Fibroblast of lung (primary cell): ENCODE measurements at regions not wholly inside any gene's neighbourhood (a gene's known extent, or its start where the extent isn't known, plus 50 kb on each side); places are given as distances from the start of the nearest gene placed in this dataset.

Experiments used
- EZH2 ChIP-seq: IDR thresholded peaks from 2 replicates; pipeline ENCODE4 v1.5.1; 2012; ENCODE audit warnings: low read length, control low read depth, mild to moderate bottlenecking; ENCODE audit errors: missing control alignments
- TF ChIP-seq, protein P1 (sequence below), 2 donors: IDR thresholded peaks in 1 of 2; conservative IDR thresholded peaks in 1 of 2; 1 replicate in 1 of 2; 2 replicates in 1 of 2; pipeline ENCODE4 v1.5.1; 2011 to 2012; ENCODE audit warnings: low read length in 2 of 2, control low read depth in 1 of 2, inconsistent platforms in 1 of 2, low read depth in 1 of 2, mild to moderate bottlenecking in 1 of 2

DNA sequence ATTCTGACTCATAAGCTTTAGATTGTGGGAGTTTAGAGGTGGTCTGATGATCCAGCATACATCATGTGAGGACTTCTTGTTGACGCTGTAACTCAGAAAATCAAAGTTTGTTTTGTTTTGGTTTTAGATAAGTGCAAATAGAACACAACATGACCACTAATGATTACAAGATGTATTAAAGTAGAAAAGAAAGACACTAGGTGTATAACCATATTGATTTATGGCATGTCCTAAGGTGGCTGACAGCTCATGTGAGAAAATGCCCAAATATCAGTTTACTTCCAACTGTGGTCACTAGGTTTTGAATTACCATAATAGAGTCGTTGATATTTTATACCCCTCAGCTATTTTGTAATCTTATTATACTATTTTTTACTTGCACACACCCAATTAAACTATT, 1131.4 kb upstream of the PHF14 start:
- TF ChIP-seq EZH2 = no peak
- TF ChIP-seq, protein P1, sequence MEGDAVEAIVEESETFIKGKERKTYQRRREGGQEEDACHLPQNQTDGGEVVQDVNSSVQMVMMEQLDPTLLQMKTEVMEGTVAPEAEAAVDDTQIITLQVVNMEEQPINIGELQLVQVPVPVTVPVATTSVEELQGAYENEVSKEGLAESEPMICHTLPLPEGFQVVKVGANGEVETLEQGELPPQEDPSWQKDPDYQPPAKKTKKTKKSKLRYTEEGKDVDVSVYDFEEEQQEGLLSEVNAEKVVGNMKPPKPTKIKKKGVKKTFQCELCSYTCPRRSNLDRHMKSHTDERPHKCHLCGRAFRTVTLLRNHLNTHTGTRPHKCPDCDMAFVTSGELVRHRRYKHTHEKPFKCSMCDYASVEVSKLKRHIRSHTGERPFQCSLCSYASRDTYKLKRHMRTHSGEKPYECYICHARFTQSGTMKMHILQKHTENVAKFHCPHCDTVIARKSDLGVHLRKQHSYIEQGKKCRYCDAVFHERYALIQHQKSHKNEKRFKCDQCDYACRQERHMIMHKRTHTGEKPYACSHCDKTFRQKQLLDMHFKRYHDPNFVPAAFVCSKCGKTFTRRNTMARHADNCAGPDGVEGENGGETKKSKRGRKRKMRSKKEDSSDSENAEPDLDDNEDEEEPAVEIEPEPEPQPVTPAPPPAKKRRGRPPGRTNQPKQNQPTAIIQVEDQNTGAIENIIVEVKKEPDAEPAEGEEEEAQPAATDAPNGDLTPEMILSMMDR (conservative IDR thresholded peaks at IDR 0.05 in 1 of 2, IDR thresholded peaks at IDR 0.05 in 1 of 2; ENCODE audit: low read depth in 1 of 2, low read length in 2 of 2) = no peak
